NCI-H1417 treated with DMSO at 0.1 percent for 48 hours (cell line): ENCODE measurements at regions not wholly inside any gene's neighbourhood (a gene's known extent, or its start where the extent isn't known, plus 50 kb on each side); places are given as distances from the start of the nearest gene placed in this dataset.
"Not testable (repeated sequence)": the region's sequence is repeated elsewhere in the genome, so short reads cannot be mapped to it uniquely, and the experiment has no call there.

Experiments
- DNase-seq: peaks from one replicate; lab custom pipeline; 2025; lab: John Stamatoyannopoulos, UW

DNA sequence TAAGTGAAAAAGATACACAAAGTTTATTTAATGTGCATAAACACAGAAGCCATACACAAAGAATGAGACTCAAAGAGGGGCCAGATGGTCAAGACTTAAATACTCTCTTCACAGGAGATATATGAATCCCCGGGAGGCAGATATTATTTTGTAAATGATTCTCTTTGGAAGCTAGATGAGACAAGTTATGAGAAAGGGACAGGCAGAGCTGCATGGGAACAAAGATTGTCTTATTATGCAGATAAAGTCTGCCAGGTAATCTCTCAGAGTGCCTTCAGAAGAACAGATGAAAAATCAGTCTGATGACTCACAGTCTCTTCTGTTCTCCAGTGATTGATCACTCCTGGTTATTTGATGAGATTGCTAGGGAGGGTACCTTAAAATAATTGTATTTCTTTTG, 89.0 kb downstream of the NAF1 start:
- no peak for DNase-seq

DNA sequence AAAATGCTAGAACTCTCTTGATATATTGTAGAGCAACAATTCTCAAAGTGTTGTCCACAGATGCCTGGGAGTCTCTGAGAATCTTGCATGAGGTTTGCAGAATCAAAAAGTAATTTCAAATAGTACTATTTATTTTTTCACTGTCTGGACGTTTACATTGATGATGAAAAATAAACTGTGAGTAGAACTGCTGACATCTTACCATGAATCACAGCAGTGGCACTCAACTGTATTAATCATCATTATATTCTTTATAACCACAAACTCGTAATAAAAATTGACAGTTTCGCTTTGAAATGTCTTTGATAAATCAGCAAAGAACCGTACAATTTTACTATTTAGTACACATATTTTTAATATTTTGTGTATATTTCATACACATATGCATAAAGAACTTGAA, 94.5 kb downstream of the NAF1 start:
- DNase-seq: no peak

DNA sequence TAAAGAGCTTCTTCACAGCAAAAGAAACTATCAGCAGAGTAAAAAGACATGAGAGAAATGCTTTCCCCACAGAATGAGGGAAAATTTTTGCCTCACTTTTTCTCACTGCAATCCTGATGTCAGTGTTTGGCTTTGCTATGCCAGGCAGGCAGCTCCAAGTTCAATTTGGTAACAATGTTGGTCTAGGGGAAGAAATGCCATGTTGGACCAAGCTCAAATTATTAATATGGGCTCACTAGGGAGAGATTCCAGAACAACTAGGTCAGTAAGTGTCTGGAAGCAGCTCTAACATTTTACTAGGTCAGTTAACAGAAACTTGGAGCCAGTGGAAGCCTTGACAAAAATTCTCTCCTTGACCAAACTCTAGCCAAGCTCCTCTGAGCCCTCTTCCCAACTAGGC, 95.4 kb downstream of the NAF1 start:
- DNase-seq: no peak

DNA sequence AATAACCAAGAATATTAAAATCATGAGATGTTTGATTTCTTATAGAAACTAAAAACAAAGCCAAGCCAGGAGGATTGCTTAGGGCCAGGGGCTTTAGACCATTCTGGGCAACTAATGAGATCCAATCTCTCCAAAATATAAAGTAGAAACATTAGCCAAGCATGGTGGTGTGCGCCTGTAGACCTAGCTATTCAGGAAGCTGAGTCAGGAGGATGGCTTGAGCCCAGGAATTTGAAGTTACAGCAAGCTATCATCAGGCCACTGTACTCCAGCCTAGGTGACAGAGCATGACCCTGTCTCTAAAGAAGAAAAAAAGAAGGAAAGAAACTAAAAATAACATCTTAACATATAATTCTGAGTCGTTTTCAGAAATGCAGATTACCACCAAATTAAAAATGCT, 96.7 kb downstream of the NAF1 start:
- no peak for DNase-seq

DNA sequence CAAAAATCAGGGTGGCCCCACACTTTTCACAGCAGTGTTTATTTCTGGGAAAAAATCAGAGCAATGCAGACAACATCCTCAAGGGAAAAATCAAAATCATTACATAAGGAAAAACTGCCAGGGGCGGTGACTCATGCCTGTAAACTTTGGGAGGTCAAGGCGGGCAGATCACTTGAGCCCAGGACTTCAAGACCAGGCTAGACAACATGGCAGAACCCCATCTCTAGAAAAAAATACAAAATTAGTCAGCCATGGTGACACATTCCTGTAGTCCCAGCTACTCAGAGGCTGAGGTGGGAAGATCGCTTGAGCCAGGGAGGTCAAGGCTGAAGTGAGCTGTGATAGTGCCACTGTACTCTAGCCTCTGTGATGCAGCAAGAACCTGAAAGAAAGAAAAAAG, 102.8 kb downstream of the NAF1 start:
- DNase-seq: no peak

- no peak for DNase-seq
Observed at GRCh38 chr4:163048447-163048846, 118.2 kb downstream of the NAF1 start.

DNA sequence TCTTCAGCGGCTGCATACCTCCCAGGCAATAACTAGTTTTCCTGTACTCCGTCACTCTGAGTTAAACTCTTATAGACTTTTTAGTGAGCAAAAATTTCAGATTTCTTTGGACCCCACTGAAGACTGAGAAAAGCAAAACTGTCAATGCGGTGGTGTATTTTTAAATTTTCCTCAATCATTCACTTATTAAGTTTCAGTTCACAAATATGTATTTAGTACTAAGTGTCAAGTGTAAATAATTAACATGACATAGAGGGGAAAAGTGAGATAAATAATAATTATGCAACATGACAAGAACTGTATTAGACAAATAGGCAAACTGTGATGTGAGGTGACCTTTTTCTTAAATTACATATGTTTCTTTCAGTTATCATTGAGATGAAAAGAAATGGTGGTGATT, 124.4 kb downstream of the NAF1 start:
- no peak for DNase-seq

GRCh38 chr4:163017135-163017534, 149.6 kb downstream of the NAF1 start:
- no peak for DNase-seq

DNA sequence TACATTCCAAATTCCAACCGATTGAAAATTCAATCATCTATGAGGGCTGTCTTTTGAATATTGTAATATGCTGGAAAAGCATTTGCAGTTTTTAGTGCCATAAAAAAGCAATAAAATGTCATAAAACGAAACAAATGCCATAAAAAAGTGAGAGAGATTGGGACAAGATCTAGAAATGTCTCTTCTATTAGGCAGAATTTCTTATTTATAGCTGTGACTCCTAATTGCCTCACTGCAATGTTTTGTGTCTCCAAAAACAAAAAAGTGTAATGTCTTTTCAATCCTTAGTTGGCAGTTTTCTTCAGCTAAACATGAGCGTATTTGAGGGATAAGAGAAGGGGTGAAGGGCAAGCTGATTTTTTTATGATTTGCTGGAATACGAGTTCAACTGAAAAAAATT, 153.9 kb downstream of the NAF1 start:
- no peak for DNase-seq

DNA sequence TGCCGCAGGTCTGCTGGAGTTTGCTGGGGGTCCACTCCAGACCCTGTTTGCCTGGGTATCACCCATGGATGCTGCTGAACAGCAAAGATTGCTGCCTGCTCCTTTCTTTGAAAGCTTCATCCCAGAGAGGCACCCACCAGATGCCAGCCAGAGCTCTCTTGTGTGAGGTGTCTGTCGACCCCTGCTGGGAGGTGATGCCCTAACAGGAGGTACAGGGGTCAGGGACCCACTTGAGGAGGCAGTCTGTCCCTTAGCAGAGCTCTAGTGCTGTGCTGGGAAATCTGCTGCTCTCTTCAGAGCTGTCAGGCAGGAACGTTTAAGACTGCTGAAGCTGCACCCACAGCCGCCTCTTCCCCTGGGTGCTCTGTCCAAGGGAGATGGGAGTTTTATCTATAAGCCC, 162.7 kb downstream of the NAF1 start:
- no peak for DNase-seq

DNA sequence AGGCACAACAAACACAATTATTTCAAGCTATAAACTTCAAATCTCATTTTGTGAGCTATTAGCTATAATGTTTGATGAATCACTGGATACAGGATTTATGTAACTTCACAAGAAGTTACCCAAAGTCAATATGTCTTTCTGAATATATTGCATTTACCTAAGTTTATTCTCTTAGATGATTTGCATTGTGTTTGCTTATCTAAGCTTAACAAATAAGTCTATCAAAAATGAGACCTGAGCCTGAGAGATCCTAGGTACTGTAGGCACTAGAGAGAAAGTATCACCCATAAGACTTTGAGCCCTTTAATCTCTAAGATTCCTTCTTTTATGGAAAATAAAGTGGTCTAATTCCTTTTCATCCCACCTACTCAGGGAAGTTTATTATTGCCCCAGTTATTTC, 178.2 kb downstream of the NAF1 start:
- no peak for DNase-seq

DNA sequence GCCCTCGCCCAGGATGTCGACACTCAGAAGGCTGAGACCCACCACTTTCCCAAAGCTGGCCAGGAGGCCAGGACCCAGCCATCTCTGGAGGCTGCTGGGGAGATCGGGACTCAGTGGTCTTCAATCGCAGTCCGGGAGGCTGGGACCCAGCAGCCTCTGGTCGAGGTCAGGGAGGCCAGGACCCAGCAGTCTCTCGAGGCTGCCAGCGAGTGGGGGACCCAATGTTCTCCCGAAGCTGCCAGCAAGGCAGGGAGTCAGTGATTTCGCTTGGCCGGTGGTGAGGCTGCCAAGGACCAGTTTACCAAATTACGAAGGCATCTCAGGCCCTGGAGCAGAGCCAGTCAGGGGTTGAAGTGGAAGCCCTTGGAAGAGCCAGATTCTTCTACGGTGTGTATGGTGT, 181.6 kb downstream of the NAF1 start:
- DNase-seq: no peak

- no peak for DNase-seq
Observed at GRCh38 chr4:162984621-162985020, 182.1 kb downstream of the NAF1 start.

DNA sequence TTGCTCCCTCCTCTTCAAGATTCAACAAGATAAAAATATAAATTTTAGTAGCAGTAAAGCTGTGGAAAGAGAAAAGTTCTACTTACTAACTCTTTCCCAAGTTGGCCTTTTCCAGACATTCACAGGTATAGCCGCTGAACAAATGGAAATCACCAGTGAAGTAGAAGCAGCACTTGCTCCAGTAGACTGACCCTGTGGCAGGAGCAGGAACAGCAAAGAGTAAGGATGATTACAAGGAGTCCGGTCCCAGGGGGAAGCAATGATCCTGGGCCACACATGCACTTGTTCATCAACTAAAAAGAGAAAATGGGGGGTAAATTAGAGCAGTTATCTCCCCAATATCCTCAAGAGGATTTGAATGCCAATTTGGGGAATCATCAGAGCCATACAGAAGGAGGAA, 184.9 kb downstream of the NAF1 start:
- DNase-seq: no peak

- DNase-seq: no peak
Observed at GRCh38 chr4:162978398-162978797, 188.3 kb downstream of the NAF1 start.

DNA sequence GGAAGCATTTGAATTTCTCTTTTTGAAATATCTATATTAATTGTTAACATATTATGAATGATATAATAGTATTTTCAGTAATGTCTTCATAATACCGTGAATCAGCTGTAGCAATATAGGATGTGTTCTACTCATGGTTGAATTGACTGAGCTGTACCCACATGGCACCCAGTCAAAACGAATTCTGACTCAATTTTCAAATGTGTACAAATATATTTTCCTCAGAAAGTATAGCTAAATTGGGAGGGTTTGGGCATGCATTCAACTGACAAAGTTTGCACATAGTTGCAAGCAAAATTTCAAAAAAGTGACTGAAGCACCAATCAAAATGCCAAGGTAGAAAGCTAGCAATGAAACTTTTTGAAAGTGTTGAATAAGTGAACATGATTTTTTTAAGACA, 188.9 kb downstream of the NAF1 start:
- no peak for DNase-seq

- no peak for DNase-seq
Observed at GRCh38 chr4:162972661-162973330, 193.9 kb downstream of the NAF1 start.

- DNase-seq: no peak
Observed at GRCh38 chr4:162969194-162969593, 197.5 kb downstream of the NAF1 start.

DNA sequence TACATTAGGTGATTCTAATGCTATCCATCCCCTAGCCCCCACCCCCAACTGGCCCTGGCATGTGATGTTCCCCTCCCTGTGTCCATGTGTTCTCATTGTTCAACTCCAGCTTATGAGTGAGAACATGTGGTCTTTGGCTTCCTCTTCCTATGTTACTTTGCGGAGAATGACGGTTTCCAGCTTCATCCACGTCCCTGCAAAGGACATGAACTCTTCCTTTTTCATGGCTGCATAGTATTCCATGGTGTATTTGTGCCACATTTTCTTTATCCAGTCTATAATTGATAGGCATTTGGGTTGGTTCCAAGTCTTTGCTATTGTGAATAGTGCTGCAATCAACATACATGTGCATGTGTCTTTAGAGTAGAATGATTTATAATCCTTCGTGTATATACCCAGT, 200.7 kb downstream of the NAF1 start:
- not testable (repeated sequence) for DNase-seq

DNA sequence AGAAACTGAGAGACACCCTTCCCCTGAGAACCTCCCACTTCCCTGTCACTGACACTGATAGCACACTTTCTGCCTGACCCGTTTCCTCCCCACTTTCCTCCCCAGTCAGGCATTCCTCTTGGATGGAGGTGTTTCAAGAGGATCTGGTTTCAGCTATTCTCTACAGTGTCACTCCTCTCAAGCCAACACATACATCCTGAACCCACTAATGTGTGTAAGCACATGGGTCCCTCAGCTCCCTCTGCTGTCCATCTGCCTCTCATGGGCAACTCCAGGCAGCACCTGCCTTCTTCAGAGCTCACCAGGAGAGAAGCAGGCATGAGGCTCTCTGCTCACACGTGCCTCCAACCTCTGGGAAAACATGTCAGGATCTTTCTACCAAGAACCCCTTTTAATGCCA, 207.6 kb downstream of the NAF1 start:
- no peak for DNase-seq

DNA sequence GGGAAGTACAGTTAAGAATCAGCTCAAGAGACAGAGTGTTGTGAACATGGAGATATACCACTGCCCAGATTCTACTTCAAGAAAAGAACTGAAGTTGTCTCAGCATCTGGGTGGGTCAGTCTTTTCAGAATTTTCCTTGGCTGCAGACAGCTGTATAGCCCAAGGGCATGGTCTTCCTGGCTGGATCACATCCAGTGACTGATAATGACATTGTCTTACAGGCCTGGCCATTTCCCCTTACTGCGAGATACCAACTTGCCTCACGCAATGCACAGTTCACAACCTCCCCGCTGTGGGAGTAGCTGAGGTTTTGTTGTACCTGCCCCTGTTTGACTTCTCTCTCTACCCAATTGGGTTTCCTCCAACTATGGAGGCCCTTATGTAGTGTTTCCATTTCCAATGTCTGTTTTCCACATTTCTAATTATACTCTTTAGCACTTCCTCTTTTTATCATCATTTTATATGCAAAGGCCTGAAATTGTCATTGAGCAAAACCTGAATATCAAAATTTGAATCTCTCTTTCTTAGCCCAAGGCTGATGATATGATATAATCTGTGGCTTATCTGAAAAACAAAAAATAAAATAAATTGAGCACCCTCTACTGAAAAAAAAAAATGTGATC, 209.1 kb downstream of the NAF1 start:
- DNase-seq: no peak

GRCh38 chr4:162954976-162955375, 211.7 kb downstream of the NAF1 start:
- DNase-seq: no peak

DNA sequence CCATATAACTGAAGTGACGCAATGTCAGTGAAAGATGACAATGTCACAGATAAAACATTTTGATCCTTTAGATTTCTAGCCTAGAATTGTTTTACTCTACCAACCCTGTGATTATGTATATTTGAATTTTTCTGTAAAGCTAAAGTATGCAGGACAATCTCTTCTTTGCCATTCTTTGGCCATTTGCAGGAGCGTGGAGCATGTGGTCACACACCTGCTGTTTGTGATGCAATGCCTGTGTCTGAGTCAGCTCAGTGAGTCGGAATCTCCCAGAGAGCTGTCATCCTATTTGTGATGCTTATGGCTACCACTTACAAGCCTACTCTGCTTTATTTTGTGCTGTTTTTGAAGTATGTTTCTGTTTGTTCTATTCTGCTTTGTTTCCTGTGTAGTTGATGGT, 214.5 kb downstream of the NAF1 start:
- DNase-seq: no peak

GRCh38 chr4:162945713-162946112, 221.0 kb downstream of the NAF1 start:
- no peak for DNase-seq
